Fibroblast of gingiva (primary cell): ENCODE measurements at regions not wholly inside any gene's neighbourhood (a gene's known extent, or its start where the extent isn't known, plus 50 kb on each side); places are given as distances from the start of the nearest gene placed in this dataset.

Source experiments
- DNase-seq: peaks from one replicate; pipeline ENCODE4 v3.0.0-alpha.2; 2011; ENCODE audit warnings: low read depth

DNA sequence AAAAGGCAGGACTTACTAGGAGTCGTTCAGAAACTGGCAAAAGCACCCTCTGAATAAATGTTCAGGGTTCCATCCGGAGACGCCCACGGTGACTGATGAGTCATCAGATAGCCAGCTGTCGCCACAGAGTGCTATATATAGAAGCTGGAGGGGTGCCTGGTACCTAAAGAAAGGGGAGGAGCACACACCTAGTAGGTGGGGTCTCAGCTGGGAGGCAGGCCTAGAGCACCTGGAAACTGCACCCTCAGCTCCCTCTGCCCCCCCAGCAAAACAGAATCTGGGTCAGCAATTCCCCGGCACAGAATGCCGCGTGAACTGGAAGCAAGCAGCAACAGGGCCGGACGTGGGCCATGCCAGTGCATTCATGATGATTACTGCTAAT, 242.0 kb downstream of the BCOR start:
- no peak for DNase-seq

DNA sequence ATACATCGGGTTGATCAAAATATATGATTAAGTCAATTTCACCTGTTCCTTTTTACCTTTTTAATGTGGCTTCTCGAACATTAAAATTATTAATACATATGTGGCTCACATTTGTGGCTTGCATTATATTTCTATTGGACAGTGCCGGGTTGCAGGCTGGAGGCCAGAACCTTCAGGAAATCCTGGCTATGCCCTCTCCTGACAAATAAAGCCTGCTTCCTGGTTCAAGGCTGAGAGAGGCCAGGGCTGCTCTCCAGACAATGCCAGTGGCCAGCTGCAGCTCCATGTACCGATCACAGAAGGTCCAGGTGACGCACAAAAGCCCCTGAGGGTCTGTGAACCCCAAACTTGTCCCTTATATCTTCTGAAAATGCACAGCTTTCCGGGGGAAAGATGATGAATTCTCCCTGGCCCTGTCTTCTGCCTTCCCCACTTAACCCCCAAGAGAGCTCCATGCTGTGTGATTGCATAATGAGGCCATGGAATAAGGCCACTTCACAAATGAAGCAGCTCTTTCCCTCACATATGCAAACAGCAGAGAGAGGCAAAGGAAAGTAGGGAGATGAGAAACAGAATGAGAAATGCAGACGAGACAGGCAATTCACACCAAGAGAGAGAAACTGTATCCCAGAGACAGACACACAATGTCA, 241.2 kb downstream of the BCOR start:
- DNase-seq, result no peak

DNA sequence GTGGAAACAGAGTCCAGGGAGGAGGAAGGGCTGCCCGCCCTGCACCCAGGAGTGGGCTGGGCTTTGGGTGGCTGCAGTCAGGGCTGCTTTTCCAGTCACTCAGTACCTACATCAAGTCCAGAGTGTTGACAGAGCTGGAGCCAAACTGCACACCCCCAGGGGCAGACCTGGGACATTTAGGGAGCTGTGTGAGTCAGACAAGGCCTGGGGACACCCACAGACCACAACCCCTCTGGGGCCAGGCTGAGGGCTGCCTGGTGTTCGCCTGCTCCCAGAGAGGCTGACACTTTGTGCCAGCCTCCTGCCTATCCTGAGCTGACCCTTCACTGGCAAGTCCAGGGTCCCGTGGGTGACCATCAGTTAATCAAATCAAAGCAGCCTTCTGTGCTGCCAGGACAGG, 240.0 kb downstream of the BCOR start:
- DNase-seq, result no peak

DNA sequence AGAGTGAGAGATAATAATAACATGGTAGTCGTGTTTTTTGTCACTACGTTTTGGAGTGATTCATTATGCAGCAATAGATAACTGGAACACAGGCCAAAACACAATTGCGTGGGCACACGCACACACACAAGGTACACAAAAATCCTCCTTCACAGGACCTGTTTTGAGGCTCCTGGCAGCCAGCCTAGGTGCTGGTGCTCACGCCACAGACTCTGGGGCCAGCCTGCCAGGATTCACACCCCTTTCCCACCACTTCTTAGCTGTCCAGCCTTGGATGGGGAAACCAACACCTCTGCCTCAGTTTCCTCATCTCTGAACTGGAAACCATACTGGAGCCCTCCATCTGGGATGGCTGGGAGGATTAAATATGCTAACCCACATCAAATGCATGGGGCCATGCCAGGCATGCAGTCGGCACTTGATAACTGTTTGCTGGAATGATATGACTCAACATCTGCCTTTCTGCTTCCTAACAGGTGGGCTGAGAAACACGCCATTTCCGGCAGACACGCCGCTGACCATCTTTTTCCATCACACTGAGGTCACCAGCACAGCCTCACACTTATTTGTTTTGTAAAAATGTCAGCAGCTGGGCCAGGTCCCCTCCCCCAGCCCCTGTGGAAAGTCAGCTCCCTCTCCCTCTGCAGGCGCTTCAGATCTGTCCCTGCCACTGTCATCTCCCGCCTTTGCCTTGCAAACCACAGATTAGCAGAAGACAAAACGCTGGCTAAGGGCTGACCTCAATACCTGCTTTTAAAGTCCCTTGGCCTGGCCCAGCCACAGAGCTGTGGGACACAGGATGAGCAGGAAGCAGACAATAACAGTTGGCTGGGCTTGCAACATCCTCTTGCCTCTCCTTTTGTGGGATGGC, 237.5 kb downstream of the BCOR start:
- DNase-seq, result no peak

DNA sequence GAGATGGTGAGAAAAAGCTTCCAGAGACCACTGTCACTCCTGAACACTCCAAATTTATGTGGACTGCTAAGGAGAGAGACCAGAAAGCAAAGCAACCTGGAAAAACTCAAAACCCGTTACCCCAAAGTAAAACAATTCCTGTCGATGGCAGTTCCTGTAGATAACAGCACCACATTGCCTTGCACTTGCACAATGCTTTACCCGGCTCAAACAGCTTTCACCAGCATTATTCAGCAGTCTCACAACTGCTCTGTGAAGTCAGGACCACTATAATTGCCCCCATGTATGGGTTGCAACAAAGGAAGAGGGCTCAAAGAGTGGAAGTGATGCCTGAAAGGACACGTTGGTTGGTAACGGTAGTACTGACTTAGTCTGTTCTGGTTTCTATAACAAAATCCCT, 234.8 kb downstream of the BCOR start:
- no peak for DNase-seq

DNA sequence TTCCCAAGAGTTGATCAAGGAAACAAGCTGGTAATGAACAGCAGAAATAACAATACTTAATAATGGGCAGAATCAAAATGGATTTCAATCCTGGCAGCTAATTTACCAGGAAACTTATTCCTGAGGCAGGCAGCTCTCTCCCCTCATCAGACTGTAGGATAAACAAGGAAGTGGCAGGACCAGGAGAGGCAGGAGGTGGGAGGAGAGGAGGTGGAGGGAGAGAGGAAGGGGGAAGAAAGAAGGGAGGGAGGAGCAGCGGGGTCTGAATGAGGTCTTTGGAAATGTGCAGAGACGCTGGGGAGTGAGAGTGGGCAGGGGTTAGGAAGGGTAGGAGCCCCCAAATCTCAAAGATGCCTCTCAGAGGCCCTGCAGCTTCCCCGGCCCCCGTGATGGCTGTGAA, 231.5 kb downstream of the BCOR start:
- DNase-seq, result no peak

DNA sequence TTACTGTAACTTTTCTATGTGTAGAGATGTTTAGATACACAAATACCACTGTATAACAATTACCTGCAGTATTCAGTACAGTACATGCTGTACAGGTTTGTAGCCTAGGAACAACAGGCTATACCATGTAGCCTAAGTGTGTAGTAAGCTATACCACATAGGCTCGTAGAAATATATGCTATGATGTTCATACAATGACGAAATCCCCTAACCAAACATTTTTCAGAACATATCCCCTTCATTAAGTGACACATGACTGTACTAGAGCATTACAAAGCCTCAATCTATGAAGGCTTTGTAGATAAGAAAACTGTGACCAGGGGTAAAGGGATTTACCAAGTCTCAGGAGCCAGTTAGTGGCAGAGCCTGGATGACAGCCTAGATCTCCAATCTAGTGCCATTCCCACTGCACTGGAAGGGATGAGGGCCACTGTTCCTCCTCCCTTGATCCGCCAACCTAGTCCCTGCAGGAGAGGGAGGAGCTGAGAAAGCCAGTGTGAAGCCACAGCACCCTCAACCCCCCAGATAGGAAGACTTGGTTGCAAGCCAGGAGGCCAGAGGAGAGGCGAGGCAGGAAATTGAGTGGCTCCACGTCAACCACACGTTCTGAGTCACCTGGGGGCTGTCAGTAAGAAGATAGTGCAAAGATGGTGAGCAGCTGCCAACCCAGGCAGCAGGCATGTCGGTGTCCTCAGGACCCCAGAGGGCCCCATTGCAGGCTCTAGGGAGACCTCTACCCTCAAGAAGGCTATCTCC, 227.7 kb downstream of the BCOR start:
- DNase-seq, result no peak

DNA sequence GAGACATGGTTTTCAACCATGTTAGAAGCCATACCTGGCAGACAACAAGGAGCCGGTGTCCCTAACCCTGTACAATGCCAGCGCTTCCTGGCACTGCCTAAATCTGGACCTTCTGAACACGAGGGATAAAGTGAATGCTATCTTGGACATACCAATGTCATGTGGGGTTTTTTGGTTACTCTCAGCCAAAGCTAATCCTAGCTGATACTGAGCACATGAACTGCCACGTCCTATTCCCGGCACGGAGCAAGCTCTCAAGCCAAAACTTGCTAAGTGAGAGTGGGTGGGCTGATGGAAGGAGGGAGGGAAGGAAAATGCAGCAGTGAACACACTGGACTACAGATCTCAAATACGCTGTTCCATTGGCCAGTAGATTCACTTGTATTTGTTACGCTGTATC, 226.1 kb downstream of the BCOR start:
- DNase-seq, result no peak

DNA sequence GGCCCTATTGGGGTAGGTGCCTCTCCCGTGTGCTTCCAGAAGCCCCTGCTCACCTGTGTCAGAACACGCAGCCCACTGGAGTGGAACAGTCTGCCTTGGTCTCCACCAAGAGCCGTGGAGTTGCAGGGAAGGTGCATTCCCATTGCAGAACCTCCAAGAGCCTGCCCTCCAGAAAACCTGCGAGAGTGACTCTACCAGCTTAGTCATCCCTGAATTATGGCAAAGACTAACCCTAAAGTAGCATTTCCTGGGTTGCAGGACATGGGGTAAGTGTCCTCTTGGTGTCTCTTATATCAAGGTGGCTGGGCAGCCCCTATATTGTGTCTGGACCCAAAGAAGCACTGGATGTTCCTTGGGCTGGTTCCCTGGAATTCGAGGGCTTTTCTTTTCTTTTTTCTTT, 224.6 kb downstream of the BCOR start:
- DNase-seq, result no peak

DNA sequence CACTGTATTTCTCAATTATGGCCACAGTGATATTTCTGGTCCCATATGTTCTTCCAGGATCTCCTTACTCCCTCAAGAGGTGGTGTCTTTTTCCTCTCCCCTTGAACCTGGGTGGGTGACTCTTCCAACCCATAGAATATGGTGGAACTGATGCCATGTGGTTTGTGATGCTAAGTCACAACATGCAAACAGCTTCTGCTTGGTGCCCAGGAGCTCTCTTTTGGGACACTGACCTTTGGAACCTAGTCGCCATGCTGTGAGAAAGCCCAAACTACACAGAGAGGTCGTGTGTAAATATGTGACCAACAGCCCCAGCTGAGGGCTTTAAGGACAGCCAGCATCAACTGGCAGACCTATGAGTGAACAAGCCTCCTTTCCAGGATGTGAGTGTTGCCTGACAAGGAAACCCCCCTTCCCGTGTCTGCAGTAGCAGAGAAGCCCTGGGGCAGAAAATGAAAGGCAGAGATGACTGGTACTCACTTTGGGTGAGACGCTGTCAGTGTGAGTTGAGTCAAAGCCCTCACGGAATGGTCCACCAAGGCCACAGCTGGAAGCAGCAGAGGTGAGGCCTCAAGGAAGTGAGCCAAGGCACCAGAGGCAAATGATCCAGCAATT, 223.4 kb downstream of the BCOR start:
- DNase-seq, result no peak

DNA sequence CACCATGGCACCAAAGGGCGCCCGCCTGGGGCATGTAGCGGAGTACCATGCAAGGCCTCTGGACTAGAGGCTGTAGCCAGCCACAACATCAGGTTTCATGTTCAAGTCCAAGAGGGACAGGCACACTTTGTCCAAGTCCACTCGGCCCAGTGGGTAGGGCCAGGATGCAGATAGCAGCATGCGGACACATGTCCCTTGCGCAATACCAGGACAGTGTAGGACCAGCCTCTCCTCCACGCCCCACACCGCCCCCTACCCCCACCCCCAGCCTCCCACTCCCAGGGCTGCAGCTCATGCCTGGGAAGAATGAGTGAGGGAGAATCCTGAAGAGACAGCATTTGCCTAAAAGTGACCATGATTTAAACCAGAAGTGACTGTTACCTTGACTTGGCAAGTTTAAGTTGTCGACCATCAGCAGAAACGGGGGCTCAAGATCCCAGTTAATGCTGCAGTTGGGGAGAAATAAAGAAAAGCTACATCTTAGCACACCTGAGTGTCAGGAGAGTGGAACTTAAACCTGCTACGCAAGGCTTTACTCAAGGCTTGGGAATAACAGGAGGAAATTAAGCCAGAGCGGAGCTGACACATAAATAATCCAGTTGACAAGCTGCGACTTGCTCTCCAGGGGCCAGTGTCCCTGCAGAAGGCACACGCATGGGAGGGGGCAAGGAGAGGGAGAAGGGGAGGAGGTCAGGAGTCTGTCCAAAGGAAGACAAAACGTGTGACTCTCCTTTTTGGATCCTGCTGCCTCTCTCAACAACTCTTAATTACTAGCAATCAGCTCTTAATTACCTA, 221.7 kb downstream of the BCOR start:
- no peak for DNase-seq

DNA sequence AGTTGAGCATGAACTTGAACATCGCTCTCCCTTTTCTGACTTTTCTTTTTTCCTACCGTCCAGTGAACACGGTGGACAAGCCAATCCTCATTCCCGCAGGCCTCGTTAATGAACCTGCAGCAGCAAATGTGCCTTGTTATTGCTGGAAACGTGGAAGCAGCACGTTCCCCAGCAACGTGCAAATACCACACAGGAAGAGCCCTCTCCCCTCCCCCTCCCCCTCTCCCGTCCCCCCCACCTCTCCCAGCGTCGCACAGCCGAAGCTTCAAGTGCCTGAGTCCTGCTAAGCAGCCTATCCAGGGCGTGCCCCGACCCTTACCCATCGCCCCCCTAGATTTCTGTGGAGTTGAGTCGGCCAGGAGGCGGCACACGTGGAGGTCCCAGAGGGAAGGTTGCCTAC, 219.9 kb downstream of the BCOR start:
- no peak for DNase-seq

DNA sequence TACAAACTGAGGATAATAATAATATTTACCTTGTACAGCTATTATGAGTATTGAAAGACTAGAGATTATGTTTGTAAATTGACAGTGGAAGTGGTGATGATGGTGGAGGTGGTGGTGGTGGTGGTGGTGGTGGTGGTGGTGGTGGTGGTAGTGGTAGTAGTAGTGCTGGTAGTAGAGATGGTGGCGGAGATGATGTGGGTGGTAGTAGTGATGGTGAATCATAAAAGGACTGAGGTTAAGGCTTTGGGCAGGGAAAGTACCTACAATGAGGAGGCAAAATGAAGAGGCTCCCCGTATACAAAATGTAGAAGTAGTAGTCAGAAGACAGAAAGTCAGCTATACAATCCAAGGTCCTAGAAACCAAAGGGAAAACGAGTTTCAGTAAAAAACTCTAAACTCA, 214.1 kb downstream of the BCOR start:
- DNase-seq, result no peak

DNA sequence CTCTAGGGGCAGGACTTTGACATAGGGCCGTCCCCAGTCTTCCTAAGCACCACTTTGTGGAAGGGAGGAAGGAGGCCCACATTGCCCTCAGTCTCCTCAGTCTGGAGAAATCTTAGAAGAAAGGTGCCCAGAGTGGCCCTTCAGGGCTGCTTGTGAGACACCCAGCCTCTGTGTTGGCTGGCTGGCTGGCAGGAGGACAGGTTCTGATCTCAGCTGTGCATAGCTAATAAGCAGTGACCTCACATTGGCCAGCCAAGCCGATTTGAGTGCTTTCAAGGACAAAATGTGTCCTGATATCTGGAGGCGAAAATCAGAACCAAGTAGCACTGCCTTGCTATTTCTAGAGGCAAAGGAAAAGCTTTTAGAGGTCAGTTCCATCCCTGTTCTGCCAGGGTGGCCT, 211.5 kb downstream of the BCOR start:
- no peak for DNase-seq

DNA sequence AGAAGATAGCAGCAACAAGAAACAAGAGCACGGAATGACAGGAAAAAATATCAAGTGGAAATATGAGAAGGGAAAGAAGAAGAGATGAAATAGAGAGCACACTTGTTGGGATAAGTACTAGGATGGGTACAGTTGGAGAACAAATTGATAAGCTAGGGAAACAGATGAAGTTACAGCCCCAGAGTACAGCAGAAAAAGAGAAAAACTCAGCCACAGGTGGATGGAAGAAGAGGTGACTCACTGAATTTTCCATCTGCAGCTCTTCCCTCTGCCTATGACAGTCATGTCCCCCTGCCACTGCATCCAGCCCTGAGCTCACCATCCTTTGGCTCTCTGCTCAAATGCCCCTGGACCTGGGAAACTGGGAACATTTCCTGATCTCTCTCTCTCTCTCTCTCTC, 209.0 kb downstream of the BCOR start:
- DNase-seq, result no peak

DNA sequence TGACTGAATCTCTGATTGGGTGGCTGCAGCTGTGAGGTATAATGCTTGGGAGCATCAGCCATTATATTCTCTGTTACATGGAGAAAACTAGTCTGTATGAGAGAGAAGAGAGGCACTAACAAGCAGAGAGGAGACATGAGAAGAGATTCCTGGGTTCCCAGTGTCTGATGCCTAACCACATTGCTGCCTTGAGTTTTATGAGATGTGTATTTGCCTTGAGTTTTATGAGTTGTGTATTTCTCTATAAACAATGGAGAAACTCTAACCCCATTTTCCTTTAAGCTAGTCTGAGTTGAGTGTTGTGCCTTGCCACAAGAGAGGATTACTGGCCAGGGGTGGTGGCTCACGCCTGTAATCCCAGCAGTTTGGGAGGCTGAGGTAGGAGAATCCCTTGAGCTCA, 208.1 kb downstream of the BCOR start:
- no peak for DNase-seq

DNA sequence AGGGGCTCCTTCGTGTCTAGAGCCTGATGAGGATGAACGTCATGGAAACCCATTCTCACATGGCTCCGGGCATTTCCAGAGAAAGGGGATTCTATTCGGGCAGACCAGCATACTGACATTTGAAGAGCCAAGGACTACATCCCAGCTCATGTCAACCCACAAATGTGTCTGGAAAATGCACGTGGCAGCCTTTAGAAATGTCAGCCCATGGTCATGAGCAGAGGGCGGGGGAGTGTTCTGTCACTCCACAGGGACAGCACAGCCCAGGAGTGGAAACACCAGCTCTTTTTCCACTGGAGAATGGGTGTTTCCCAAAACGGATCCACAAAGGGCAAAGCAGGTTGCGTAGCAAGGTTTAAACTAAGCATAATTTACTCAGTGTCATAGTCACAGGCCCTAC, 207.0 kb downstream of the BCOR start:
- no peak for DNase-seq

DNA sequence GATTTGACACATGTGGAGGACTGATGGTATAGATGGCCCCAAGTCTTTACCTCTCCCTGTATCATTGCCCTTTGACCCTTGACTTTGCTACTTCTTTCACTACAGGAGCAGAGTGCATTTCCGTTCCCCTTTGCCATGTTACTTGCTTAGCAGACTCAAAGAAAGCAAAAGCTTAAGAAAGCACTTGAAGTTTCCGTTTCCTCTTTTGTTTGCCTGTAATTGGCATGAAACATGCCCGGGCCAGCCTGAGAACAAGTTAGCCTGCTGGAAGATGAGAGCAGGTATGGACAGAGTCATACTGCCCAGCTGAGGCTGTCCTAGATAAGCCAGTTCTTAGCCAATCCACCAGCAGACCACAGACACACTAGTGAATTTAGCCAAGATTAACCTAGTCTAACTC, 206.0 kb downstream of the BCOR start:
- DNase-seq, result no peak

DNA sequence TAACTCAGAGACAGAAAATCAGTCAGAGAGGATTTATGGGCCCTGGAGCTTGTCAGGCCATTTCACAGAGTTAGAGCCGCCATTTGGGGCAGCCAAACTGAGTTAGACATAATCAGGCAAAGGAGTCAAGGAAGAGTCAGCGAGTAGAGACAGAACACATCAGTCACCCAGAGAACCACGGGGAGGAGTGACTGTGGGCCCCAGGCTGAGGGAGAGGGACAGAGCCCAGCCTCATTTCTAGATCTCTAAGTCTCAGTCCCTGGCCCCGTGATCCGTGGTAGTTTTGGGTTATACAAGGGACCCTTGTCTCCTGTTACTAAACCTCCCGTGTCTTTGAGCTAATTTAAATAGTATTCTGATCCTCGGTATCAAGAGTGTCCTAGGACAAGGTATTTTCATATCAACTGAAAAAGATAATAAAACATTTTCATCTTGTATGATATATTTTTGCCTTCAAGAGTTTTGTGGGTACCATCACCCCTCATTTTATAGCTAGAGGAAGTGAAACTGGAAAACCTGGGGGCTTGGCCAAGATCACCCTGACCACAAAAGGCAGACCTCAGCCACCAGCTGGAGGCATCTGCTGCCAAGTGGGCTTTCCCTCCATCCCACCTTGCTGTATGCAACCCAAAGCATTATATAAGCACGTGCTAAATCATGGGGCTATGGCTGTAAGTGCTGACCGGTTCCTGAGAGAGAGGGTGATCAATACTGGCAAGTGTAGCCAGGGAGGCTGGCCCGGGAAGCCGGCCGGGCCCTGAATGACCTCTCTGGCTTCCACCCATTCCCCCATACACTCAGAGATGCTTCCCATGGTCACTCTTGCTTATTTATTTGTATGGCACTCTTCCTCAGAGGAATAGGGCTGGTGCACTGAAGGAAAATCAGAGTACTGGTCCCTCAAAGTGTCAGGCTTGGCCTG, 204.1 kb downstream of the BCOR start:
- DNase-seq, result no peak

DNA sequence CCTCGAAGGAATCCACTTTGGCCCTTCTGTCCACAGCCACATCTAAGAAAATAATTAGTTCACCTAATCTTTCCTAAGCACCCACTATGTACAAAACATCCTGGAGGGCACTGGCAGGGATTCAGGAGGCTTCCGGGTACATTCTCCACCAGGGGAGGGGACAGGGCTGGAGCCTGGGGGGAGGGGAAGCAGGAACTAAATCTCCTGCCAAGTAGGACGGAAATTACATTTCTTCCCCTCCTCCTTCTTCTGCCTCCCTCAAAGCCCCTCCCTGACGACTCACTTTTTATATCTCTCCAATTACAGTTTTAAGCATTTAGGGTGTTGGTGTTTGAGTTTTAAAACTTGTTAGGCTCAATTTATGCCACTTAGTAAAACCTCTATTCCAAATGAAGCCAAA, 203.1 kb downstream of the BCOR start:
- no peak for DNase-seq
